ENCODE measurements at regions not wholly inside any gene's neighbourhood (a gene's known extent, or its start where the extent isn't known, plus 50 kb on each side); places are given as distances from the start of the nearest gene placed in this dataset.

DNA sequence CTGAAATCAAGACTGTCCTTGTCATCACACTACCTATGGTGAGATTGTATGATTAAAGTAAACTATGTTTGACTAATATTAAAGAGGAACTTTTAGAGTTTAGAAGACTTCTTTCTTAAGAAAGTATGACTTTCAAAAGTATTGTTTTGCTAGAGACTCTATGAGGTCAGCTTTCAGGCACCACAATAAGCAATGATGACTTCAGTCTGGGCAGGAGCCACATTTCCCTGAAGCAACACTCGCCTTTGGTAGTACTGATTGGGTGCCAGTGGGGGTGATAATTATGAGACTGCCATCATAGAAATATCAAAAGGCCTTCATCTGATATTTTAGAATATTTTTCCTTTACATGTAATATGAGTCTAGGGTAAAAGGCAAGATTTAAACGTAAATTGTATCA, 212.6 kb downstream of the DTHD1 start:
- TF ChIP-seq SUZ12 (IDR thresholded peaks at IDR 0.05; ENCODE audit: extremely low read depth, insufficient read depth, insufficient read length) (no peak), YY1 (IDR thresholded peaks at IDR 0.05; ENCODE audit: insufficient read depth, insufficient read length) (no peak)

All from NT2/D1 (cell line).